ENCODE measurements at regions not wholly inside any gene's neighbourhood (a gene's known extent, or its start where the extent isn't known, plus 50 kb on each side); places are given as distances from the start of the nearest gene placed in this dataset.

- no peak for TF ChIP-seq ZFX (IDR thresholded peaks at IDR 0.05)
- TF ChIP-seq EZH2 (IDR thresholded peaks at IDR 0.05): no peak
- no peak for TF ChIP-seq CBX3 (IDR thresholded peaks at IDR 0.05; ENCODE audit: low read depth)
- TF ChIP-seq POLR2AphosphoS5 (IDR thresholded peaks at IDR 0.05; ENCODE audit: low read depth, low read length): no peak
Observed at GRCh38 chr2:2492800-2493199, 161.7 kb upstream of the MYT1L start.

Data from HCT116 (cell line).